A204.1 (cell line): ENCODE measurements at regions not wholly inside any gene's neighbourhood (a gene's known extent, or its start where the extent isn't known, plus 50 kb on each side); places are given as distances from the start of the nearest gene placed in this dataset.

Experiments used
- FAIRE-seq: peaks from 2 replicates; lab custom pipeline; 2012; peaks lifted over from hg19 to GRCh38; lab: Jason Lieb, UNC

DNA sequence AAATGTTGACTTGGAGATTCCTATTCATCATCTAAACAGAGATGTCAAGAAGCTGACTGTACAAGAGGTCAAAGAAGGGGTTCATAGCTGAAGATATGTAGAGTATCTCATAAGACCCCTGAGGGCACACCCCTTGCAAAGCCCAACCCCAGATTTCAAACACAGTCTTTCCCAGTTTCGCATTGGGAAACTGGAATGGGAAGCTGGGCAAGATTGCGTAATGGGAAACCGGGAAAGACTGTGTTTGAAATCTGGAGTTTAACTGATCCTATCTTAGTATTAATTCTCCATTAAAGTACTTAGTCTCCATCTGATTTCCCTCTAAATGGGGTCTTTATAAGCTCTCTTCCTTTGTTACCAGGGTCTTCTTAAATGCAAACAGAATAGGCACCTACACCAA lies 99.5 kb downstream of the FAM76B start:
- FAIRE-seq: no peak

DNA sequence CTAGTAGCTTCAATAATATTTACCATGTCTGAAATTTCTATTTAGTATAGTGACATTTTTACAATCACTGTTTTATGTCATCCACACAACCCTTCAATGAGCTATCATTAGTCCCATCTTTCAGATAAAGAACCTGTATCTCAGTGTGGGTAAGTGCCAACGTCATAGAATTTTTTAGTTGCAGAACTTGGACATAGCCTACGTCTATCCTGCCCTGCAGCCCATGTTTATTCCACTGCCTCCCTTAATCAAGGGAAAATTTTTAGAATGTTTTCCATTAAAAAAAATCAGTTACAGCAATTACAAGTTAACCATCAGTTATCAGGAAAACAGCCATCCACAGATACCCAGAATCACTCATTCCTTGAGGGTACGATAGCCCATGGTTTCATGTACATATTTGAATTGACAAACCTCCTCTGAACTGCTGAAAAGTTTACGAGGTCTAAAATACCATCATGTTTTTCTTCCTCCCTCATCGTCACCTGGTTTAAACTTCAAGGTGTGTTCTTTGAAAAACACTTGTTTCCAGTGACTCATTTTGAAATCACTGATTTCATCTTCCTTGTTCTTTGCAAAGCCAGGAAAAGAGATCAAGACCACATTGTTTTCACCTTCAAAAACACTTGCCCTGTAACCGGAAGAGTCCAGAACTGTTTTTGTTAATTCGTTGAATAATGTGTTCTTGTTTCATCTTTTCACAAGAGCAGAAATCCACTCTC lies 100.9 kb downstream of the FAM76B start:
- no peak for FAIRE-seq

DNA sequence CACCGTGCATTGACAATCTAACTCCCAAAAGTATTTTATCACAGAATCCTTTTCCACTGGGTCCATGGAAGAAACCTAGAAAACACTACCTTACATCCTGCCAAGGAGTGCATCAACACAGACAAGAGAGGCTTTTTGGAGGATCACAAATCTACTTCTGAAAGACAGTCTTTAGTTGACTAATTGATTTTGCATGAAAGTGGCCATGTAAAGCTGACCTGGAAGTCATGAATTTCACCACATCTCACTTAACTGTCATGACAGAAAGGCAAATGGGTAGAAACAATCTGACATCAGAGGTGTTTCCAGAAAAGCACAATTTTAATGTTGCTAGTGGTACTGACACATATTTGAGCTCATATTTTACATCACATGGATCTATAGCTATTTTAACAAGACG lies 101.6 kb downstream of the FAM76B start:
- no peak for FAIRE-seq

DNA sequence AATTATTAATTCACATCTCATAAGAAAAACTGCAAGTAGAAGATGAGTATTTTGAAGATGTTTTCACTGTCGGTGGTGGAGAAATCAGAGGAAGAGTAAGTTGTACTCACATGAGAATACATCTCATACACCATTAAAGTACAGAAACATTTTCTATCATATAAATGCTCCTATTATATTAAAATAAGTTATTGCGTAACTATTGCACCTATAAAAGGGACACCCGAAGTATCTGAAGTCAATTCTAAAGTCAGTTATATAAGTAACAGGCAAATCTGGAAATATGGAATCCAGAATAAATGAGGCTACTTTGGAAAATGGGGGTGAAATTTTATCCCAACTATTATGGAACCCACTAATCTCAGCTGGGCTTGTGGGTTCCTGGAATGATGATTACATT lies 103.3 kb downstream of the FAM76B start:
- no peak for FAIRE-seq

DNA sequence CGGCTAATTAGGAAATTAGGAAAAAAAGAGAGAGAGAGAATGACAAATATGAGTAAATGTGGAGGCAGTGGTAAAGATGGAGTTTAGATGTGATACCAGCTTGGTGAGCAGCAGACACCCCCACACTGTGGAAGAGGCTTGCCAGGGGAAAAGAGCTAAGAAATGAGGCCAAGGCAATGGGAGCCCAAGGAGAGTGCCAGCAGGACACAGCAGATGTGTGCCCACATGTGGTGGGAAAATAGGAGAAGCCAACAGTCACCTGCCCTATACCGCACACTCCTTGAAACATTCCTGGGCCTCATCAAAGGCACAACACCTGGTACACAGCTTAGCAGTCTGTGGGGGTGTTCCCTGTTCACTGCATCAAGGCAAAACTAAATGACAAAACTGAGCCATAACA lies 104.9 kb downstream of the FAM76B start:
- no peak for FAIRE-seq

DNA sequence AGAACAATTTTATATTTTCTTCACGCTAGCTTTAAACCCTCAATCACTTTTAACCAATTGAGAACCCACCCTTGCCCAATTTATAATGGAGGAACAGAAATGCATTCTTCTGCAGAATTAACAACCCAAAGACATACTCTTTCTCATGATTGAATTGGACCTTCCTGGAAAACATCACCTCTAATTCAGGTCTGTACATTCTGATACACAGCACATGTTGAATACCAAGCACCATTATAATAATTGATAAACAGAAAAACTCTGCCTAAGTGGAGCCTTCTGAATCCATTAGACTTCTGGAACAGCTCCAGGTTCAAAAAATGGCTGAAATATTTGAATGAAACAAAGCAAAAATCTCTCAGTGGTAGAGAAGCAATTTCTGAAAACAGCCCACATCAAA lies 105.4 kb downstream of the FAM76B start:
- FAIRE-seq: no peak

DNA sequence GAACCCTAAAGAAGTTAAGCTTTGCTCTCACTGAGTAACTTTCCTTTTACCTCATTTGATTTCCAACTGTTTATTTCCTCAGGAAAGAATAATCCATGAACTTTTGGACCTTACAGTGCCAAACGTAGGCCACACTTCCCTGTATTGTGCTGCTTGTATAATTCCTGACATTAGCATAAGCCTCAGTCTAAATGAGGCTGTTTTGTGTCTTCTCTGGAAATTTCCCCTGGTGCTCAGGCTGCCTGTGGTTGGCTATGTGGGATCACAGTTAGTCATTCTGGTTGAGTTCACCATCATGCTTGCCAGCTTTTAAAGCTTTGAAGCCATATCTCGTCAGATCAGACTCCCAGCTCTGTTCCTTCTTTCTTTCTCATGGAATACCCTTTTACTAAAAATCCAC lies 107.0 kb downstream of the FAM76B start:
- FAIRE-seq: no peak

DNA sequence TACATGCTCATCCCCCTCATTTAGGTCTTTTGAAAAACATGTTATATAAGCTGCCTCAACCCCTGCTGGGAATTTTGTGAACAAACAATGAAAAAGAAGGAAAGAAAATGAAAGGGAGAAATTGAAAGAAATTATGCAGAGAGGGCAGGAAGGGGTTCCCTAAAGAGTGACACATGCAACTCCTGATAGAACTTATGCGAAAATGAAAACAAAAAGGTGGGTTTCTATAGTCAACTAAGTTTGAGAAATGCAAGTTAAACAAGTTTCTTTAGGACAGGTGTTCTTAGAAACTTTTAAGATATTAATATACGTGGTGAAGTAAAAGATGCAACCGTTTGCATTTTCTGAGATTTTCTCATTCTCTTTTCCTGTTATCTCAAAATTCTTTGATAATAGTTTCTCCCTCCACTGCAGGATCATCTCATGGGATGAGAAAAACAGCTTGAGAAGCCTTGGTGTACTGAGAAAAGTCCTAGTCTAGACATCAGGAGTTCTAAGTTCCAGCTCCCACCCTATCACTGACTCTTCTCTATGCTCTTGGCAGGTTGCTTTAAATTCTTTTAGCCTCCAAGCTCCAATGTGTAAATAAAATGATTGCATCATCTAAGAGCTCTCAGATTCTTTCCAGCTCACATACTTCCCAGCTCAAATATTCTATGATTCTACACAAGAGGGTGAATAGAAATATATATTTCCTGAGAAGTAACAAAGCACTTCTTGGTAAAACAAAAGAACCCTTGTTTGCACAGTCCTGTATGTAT lies 109.2 kb downstream of the FAM76B start:
- FAIRE-seq: no peak

DNA sequence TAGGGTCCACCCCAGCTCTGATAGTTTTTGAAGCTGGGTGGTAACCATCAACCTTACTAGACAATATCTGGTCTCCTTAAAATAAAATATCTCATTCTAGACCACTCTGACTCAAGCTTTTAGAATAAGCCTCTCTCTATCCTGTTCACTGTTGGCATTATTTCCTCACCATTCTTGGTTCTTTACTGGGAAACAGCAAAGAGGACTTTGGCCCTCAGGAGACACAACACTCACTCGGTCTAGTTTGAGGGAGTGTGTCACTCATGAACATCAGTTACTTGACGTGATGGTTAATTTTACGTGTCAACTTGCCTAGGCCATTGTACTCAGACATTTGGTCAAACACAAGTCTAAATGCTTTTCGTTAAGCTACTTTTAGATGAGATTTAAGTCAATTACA lies 110.6 kb downstream of the FAM76B start:
- FAIRE-seq: no peak

DNA sequence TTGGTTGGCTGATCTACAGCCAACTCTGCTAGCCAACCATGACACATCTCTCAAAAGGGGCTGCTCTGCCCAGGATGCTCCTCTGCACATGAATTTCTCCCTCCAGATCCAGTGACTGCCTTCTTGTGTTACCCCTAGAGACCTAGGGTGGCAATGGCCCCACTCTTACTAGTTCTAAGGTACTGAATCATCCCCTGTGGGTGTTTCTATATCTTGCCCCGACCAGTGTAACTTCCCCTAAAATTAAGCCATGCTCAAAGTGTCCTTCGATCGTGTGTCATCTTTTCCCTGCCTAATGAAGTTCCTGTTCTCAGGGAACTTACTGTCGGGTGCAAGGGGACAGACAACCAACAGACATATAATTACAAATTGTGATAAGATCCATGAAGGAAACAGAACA lies 113.3 kb downstream of the FAM76B start:
- FAIRE-seq: no peak

DNA sequence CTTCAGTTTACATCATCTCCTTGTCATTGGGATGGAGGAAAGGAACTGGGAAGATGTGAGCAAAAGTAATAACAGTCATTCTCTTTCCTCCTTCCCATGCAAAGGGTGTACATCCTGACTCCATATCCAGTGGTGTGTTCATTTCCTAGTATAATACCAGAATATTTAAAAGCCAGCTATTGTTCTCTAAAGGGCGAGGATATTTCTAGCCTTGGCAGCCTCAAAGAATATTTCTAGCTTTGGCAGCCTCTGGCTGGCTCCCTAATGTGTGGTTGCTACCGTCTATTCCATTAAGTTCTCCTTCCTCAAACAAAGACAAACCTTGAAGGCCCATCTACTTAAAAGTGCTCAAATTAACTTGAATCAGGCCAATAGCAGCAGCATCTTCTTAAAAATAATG lies 114.0 kb downstream of the FAM76B start:
- FAIRE-seq: no peak

DNA sequence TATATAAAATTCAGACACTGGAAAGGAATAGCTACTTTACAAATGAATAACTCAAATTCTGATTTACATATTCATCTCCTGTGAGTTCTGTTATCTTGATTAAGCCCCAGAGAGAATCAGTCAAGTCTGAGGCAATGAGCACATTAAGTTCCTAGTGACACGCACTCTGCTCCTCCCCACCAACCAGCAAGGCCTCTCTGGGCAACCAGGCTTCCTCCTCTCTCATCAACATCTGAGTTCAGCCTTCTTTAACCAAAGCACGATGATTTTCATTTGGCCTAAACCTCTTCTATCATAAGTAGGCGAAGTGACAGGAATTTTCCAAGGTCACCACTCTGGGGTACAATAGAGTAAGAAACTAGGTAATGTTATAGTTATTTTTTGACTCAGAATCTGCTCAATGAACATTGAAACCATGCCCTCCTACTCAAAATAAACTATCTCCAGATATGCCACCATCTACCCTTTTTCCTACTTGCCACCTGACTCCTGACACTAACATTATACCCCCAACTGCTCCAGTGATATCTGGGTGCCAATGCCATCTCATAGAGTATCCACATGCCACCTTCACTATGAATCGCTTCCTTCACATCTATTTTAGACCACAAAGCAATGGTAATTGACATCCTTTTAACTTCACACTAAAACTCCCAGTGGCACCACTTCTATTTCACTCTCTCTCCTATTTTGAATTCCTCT lies 114.8 kb downstream of the FAM76B start:
- FAIRE-seq: no peak

DNA sequence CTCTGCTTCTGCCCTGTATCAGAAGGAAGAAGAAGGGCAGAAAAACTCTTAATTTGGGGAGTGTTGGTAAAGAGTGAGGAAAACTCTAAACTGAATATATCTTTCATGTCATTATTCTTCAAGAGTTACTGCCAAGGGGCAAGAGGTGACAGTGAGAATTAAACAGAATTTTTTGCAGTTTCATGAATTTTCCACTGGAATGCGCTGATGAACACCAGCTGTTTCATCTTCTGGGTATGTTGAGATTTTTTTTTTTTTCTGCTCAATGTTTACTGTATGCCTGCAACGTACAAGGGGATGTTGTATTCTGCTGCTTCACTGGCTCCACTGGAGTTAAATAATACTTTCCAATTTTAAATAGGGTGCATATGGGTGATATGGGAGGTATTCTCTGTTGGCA lies 117.8 kb downstream of the FAM76B start:
- FAIRE-seq: no peak

DNA sequence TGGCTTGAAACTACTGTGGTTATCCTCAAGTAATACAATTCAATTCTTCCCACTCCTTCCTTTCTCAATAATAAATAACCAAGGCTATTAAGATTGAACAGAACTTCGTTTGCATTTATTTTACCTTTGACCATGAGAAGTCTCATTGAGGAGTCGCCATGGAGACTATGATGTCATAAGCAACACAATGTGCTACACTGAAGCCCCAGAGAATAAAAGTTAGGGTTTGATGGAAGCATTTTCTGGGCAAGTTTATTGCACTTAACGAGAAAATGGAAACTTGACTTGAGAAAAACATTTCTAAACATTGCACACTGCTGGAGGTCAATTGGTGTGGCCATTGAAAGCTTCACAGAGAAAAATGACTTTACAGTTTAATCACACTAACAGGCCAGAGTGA lies 121.5 kb downstream of the FAM76B start:
- no peak for FAIRE-seq

DNA sequence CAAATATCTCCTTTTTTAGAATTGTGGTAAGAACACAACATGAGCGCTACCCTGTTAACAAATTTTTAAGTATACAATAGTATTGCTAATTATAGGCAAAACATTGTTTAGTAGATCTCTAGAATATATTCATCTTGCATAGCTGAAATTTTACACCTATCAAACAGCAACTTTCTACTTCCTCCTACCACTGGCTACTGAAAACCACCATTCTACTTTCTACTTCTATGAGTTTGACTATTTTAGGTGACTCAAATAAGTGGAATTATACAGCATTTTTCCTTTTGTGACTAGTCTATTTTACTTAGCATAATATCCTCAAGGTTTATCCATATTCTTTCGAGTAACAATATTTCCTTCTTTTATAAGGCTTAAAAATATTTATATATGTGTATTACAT lies 128.4 kb downstream of the FAM76B start:
- FAIRE-seq: no peak

DNA sequence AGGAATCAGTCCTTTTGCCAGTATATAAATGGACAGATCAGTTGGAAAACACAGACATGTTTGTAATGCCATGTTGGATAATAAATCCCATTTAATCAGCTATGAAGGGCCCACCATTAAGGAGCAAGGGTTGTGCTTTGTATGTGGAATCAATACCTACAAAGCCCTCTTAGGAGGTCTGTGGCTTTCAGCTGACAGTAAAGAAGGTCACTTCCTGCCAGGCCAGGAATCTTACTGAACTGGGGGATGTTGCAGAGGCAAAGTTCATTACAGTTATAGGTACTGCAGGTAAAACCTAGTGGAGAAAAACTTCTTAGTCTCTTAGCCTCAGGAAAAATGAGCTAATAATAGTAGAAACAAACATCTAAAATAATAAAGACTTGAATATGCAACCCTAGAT lies 129.5 kb downstream of the FAM76B start:
- FAIRE-seq: no peak

DNA sequence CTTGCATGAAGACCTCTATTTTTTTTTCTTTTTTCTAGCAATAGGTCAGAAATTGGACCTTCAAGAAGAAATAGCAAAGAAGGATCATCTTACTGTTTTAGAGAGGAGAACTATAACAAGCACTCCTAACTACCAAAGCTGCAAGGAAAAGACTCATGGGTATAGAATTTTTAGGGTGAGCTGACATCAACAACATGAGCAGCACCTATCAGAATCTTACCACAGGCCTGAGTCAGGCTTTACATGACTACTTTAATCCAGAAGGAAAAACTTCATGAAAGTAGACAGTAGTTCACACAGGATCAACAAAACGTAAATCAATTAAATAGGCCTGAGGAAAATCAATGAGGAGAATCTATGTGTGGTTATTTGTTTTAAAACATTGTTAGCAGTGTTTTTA lies 130.5 kb downstream of the FAM76B start:
- FAIRE-seq: no peak

DNA sequence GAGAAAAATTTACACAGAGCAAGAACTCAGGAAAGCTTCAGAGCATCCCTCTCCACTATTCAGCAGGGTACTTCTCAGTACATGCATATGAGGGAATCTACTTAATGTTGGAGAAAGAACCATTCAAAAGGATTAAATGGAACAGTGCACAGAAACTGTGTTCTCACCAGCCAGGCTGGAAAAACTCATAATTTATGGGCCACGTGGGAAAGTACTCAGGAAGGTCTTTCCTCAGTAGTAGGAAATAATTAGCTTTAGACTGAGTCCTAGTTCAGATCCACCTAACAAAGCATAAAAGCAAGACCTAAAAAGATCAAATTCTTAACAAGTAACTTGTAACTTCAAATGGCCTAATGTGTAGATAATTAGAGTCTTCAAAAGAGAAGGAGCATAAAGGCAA lies 134.0 kb downstream of the FAM76B start:
- FAIRE-seq: no peak

DNA sequence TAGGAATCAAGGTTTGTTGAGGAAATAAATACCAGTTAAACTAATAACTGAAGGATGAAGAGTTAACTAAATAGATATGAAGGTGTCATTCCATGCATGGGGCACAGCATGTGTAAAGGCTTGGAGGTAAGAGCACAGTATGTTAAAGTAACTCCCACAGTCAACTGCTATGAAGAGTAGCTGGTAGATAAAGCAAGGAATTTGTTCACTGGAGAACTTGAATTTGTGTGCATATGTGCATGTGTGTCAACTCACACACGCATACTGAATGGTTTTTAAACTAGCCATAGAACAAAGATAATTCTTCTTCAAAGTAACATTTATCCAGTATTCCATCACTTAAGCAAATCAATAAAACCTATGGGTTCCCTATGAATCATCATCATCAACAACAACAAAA lies 135.9 kb downstream of the FAM76B start:
- FAIRE-seq: no peak

DNA sequence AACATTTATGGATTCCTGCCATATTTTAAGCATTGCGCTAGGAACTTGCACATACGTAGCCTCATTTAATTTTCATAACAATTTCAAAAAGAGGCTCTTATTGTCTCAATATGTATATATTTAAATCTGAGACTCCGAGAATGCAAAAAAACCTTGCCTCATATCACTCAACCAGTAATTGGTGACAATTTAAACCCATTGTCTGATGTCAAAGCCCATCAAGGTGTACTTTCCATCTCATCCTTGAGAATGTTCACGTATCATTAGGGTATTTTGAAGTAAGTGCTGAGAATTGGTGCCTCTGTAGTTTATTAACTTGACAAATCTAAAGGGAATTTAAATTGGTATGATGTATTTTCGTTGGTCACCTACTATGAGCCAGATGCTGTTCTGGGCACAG lies 136.5 kb downstream of the FAM76B start:
- FAIRE-seq: no peak

DNA sequence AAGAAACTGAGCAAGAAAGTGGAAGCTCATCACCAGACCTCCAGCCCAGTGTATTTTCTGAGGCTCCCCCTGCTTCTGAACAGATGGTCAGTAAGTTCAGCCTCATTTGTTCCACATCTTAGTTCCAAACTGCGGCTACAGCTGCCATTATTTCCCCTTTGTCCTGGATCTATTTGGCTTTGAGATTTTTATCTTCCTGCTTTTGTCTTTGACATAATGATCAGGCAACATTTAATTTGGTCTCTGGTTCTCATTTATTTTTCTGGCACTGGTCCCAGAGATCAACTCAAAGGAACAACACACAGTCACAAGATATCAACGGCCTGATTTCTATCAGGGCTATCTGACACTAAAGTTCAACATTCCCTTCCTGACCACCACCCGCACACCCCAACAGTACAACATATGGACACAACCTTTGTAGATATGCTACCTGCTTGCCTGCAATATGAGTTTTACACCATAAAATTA lies 137.5 kb downstream of the FAM76B start:
- no peak for FAIRE-seq

DNA sequence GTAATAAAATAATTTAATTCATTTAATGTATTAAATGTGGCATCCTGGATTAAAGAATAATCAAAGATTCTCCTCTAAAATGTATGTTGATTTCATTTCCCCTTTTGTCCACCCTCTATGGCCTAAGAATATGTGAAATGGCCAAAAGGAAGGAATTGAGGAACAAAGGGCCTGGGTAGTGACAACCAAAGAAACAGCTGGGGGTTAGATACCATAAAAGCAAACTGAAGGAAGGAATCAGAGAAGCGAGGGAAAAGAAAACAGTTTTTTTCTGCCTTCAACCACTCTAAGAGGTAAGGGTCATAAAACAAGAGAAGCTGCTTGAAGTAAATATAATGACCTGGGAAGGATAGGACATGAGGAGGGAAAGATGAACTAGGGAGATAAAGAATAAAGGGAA lies 139.3 kb downstream of the FAM76B start:
- FAIRE-seq: no peak

DNA sequence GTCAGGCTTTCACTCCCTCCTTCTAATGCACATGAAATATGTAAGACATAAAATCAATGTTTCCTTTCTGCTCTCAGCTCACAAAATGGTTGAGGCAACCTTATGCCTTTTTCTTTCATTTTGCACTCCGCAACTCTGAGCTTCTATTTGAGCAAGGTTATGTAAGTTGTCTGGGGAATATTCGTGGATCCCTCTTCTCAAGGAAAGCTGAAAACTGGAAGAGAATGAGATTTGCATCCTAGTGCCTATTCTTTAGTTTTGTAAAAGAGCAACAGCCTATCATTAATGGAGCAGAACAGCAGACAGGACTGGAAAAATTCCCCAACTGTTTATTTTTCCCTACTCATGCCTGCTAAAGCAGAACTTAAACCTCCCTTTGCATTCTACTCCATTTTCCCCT lies 141.7 kb downstream of the FAM76B start:
- no peak for FAIRE-seq
